ENCODE measurements at regions not wholly inside any gene's neighbourhood (a gene's known extent, or its start where the extent isn't known, plus 50 kb on each side); places are given as distances from the start of the nearest gene placed in this dataset.

DNA sequence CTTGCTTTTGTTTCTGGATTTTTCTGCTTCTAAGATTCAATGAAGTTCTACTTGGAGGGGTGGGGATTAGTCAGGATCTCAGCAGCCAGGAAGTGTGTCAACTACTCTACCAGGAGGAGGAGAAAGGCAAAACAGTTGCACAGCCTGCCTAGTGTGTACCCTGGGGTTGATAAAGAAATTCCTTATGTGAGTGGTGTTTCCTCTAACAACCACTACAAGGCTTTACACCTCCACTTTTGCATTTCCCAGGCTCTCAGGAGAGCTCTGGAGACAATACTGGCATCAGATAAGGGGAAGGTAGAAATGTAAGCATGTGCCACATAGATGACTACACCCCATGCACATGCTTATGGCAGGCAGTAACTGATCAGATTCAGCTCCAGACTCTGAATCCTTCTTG is 174.6 kb downstream of the TOX3 start:
- no peak for TF ChIP-seq EZH2 (IDR thresholded peaks at IDR 0.05; ENCODE audit: low read depth)
- TF ChIP-seq, protein P1, sequence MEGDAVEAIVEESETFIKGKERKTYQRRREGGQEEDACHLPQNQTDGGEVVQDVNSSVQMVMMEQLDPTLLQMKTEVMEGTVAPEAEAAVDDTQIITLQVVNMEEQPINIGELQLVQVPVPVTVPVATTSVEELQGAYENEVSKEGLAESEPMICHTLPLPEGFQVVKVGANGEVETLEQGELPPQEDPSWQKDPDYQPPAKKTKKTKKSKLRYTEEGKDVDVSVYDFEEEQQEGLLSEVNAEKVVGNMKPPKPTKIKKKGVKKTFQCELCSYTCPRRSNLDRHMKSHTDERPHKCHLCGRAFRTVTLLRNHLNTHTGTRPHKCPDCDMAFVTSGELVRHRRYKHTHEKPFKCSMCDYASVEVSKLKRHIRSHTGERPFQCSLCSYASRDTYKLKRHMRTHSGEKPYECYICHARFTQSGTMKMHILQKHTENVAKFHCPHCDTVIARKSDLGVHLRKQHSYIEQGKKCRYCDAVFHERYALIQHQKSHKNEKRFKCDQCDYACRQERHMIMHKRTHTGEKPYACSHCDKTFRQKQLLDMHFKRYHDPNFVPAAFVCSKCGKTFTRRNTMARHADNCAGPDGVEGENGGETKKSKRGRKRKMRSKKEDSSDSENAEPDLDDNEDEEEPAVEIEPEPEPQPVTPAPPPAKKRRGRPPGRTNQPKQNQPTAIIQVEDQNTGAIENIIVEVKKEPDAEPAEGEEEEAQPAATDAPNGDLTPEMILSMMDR (conservative IDR thresholded peaks at IDR 0.05), result no peak
- Histone ChIP-seq H3K4me2 (no peak overlapping the region), H4K20me1 (ENCODE audit: insufficient read depth) (no peaks in the 10 kb centered on the region), H3K4me3 (no peak overlapping the region), H3F3A (ENCODE audit: insufficient read depth, low read depth) (no peaks in the 10 kb centered on the region), H2AFZ (no peak overlapping the region), H3K9me2 (ENCODE audit: insufficient read depth) (no peaks in the 10 kb centered on the region), H3K36me3 (ENCODE audit: low read depth) (no peaks in the 10 kb centered on the region), H3K79me2 (ENCODE audit: low read depth) (no peaks in the 10 kb centered on the region), H3K27ac (no peak overlapping the region), H3K27me3 (ENCODE audit: insufficient read depth, low read depth) (no peaks in the 10 kb centered on the region; the same call in 1 of the 2 replicates), H3K4me1 (replicated peaks; ENCODE audit: insufficient read depth) (no peaks in the 10 kb centered on the region), H3K9me3 (ENCODE audit: insufficient read depth, low read depth) (no peaks in the 10 kb centered on the region)
- ChIA-PET POLR2A (ENCODE audit: unreplicated experiment) (no interaction called here), CTCF (no interaction called here)
- BruUV-seq (replicated peaks), result no TSS peak
- intact Hi-C loops (cut with micrococcal nuclease; ENCODE audit: unreplicated experiment), result no loop called here
- DNase-seq, result no peak

DNA sequence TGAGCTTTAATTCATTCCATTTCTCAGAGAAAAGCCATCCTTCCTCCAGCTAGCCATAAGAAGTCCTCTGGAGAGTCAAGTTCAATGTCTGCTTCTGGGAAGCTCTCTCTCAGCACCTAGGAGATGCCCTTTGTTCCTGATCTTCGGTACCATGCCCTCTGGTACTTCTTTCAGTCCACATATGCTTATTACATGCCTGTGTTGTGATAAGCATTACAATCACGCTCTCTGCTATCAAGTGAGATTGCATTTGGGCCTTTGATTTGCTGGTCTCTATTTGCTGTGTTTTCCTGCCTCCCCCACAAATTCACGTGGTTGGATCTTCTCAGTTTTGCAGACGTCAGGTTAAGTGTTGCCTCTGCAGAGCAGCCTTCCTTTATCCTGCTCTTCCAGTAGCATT is 178.1 kb downstream of the TOX3 start:
- Histone ChIP-seq H3K79me2 (ENCODE audit: low read depth) (no peaks in the 10 kb centered on the region), H2AFZ (no peak overlapping the region), H3K9me3 (ENCODE audit: insufficient read depth, low read depth) (no peaks in the 10 kb centered on the region), H4K20me1 (ENCODE audit: insufficient read depth) (no peaks in the 10 kb centered on the region), H3K27ac (no peak overlapping the region), H3K4me2 (no peak overlapping the region), H3K27me3 (ENCODE audit: insufficient read depth, low read depth) (no peaks in the 10 kb centered on the region; the same call in 1 of the 2 replicates), H3K4me3 (no peak overlapping the region), H3F3A (ENCODE audit: insufficient read depth, low read depth) (no peaks in the 10 kb centered on the region), H3K36me3 (ENCODE audit: low read depth) (no peaks in the 10 kb centered on the region), H3K4me1 (replicated peaks; ENCODE audit: insufficient read depth) (no peaks in the 10 kb centered on the region), H3K9me2 (ENCODE audit: insufficient read depth) (no peaks in the 10 kb centered on the region)
- ChIA-PET POLR2A (ENCODE audit: unreplicated experiment) (no interaction called here), CTCF (no interaction called here)
- no TSS peak for BruUV-seq (replicated peaks)
- intact Hi-C loops (cut with micrococcal nuclease; ENCODE audit: unreplicated experiment), result no loop called here
- TF ChIP-seq, protein P1 (conservative IDR thresholded peaks at IDR 0.05), result no peak
- TF ChIP-seq EZH2 (IDR thresholded peaks at IDR 0.05; ENCODE audit: low read depth), result no peak
- no peak for DNase-seq

DNA sequence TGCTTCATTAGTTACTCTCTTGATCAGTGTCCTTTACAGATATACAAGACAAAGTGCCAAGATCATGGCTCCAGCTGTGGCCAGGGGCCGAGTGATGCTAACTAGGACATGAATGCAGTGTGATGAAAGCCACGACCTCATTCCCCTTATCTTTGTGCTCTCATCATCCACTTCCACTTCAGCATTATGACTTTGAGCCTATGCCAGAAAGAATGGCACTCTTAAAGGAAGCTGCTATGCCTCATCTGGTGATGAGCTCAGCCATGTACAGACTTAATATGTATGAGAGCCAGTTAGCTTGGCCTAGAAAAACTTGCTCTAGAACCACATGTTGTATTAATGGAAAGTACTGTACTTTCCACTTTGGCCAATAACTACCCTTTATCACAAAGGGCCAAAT is 179.1 kb downstream of the TOX3 start:
- Histone ChIP-seq H3K9me2 (ENCODE audit: insufficient read depth) (no peaks in the 10 kb centered on the region), H3K27me3 (ENCODE audit: insufficient read depth, low read depth) (no peaks in the 10 kb centered on the region; the same call in 1 of the 2 replicates), H3K9me3 (ENCODE audit: insufficient read depth, low read depth) (no peaks in the 10 kb centered on the region), H2AFZ (no peak overlapping the region), H4K20me1 (ENCODE audit: insufficient read depth) (no peaks in the 10 kb centered on the region), H3K36me3 (ENCODE audit: low read depth) (no peaks in the 10 kb centered on the region), H3K4me1 (replicated peaks; ENCODE audit: insufficient read depth) (no peaks in the 10 kb centered on the region), H3F3A (ENCODE audit: insufficient read depth, low read depth) (no peaks in the 10 kb centered on the region), H3K79me2 (ENCODE audit: low read depth) (no peaks in the 10 kb centered on the region), H3K27ac (no peak overlapping the region), H3K4me3 (no peak overlapping the region), H3K4me2 (no peak overlapping the region)
- TF ChIP-seq, protein P1 (conservative IDR thresholded peaks at IDR 0.05), result no peak
- TF ChIP-seq EZH2 (IDR thresholded peaks at IDR 0.05; ENCODE audit: low read depth), result no peak
- DNase-seq, result no peak
- ChIA-PET POLR2A (ENCODE audit: unreplicated experiment) (no interaction called here), CTCF (no interaction called here)
- intact Hi-C loops (cut with micrococcal nuclease; ENCODE audit: unreplicated experiment), result no loop called here
- BruUV-seq (replicated peaks), result no TSS peak
